Activated T-cell treated with anti-CD3 and anti-CD28 coated beads, Interleukin-2, amount 50 U/mL, for 4 hours (primary cell): ENCODE measurements at regions not wholly inside any gene's neighbourhood (a gene's known extent, or its start where the extent isn't known, plus 50 kb on each side); places are given as distances from the start of the nearest gene placed in this dataset.

ENCODE experiments used
- ATAC-seq, 2 donors: fragments of 200-7000 bp; cut with Tn5 transposase; one replicate each; pipeline ENCODE4 v1.10.0; 2021
- DNase-seq: peaks from one replicate; pipeline ENCODE4 v3.0.0-alpha.2; 2020
- H3K27me3 Mint-ChIP-seq: one replicate; pipeline ENCODE4 v1.8.0; 2021; ENCODE audit warnings: low read depth, mixed read lengths
- H3K36me3 Mint-ChIP-seq: one replicate; pipeline ENCODE4 v1.8.0; 2022; ENCODE audit warnings: mixed read lengths; ENCODE audit not compliant: insufficient read depth
- H3K4me1 Mint-ChIP-seq: one replicate; pipeline ENCODE4 v1.8.0; 2021; ENCODE audit warnings: low read depth, mixed read lengths
- H3K4me3 Mint-ChIP-seq: one replicate; pipeline ENCODE4 v1.8.0; 2021; ENCODE audit warnings: mild to moderate bottlenecking, moderate library complexity, mixed read lengths
- H3K9me3 Mint-ChIP-seq: one replicate; pipeline ENCODE4 v1.8.0; 2021; ENCODE audit warnings: mixed read lengths

DNA sequence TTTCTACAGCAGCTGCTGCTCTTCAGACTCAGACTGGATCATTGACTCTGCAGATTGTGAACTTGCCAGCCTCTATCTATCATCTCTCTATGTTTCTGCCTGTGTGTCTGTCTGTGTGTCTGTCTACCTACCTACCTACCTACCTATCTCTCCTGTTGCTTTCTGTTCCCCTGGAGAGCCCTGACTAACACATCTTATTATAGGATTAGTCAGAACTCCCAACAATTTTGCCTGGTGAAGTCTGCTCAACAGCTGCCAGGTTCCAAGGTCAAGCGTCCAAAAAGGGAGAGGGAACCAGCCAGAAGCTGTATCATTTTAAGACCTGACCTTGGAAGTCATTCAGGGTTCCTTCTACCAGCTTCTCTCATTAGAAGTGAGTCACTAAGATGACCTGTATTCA is 579.0 kb upstream of the DPP6 start:
- DNase-seq (no peak), ATAC-seq (no peak)
- no peaks in the 10 kb centered on the region for H3K36me3 Mint-ChIP-seq
- H3K4me3 Mint-ChIP-seq = no peak overlapping the region
- peaks cover 3% of the 10 kb centered on the region for H3K9me3 Mint-ChIP-seq
- no peaks in the 10 kb centered on the region for H3K27me3 Mint-ChIP-seq
- H3K4me1 Mint-ChIP-seq = no peaks in the 10 kb centered on the region

DNA sequence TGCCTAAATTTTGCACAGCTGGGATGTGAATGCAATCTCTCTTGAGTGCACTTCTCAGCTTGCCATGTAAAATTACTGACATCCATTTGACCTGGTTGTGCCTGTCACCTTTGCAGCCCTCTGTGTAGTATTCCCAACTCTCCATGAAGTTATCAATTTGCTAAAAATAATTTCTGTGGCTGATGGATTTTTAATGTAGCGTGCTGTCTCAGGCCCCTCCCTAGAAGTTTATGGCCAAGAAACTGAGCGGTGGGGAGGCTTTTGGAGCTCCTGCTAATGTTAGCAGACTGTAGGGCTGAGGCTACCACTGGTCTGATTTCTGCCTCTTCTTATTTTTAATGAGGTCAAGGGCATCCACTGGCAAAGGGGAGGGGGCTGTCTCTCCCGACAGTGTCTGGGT is 577.0 kb upstream of the DPP6 start:
- Mint-ChIP-seq H3K9me3 (peaks cover 11% of the 10 kb centered on the region), H3K36me3 (no peaks in the 10 kb centered on the region), H3K4me1 (no peaks in the 10 kb centered on the region), H3K27me3 (no peaks in the 10 kb centered on the region), H3K4me3 (no peak overlapping the region)
- ATAC-seq (no peak), DNase-seq (no peak)

DNA sequence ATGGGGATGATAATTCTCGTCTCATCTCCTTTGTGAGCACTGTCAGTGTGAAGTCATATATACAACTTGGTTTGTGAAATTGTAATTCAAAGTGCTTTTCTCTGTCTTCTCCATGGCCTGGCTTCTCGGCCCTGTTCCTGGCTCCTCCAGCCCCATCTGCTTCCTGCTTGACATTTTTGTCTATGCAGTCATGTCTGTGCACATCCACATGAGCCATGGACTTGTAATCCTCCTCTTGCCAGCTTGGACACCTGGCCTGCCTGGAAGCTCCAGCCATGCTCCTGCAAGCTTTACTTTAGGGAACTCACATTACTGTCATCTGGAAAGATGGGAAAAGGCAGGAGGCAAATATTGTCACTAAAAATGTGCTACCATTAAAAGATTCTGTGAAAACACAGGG is 576.0 kb upstream of the DPP6 start:
- no peak for DNase-seq
- H3K9me3 Mint-ChIP-seq = peaks cover 13% of the 10 kb centered on the region
- no peaks in the 10 kb centered on the region for H3K36me3 Mint-ChIP-seq
- H3K27me3 Mint-ChIP-seq = no peaks in the 10 kb centered on the region
- ATAC-seq = no peak
- no peaks in the 10 kb centered on the region for H3K4me1 Mint-ChIP-seq
- H3K4me3 Mint-ChIP-seq = no peak overlapping the region

DNA sequence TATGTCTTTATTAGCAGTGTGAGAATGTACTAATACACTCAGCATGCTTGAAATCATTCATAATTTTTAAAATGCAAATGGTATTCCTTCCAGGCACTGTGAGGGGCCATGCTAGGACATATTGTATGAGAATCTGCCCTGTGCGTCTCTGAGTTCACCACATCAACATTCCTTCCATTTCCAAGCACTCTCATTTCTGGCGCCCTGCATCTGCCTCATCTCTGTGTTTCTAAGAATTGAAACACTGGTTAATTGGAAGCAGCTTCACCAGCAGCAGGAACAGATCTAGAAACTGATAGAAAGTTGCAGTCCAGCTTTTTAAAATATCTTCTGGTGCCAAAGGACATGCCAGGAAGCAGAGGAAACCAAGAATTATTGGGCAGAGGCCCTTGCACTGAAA is 555.9 kb upstream of the DPP6 start:
- Mint-ChIP-seq H3K27me3 (no peaks in the 10 kb centered on the region), H3K36me3 (no peaks in the 10 kb centered on the region), H3K4me1 (no peaks in the 10 kb centered on the region), H3K4me3 (no peak overlapping the region), H3K9me3 (no peaks in the 10 kb centered on the region)
- ATAC-seq (no peak), DNase-seq (no peak)

DNA sequence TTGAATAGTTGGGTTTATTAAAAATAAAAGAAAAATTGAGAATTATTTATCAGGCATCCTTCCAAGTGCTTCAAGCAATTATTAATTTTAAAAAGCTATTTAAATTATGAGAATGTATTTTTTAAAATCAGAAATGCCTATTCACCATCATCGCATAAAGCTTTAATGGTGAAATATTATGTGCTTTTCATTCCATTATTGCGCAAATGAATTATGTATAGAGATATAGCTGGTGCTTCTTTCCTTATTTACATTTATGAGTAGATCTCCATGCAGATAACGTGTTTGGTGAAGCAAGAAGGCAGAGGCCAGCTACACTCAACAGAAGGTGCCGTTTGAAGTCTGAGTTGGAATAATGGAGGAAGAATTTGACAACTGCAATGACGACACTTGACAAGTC is 549.1 kb upstream of the DPP6 start:
- H3K9me3 Mint-ChIP-seq = peaks cover 2% of the 10 kb centered on the region
- no peaks in the 10 kb centered on the region for H3K4me1 Mint-ChIP-seq
- no peaks in the 10 kb centered on the region for H3K36me3 Mint-ChIP-seq
- DNase-seq (no peak), ATAC-seq (no peak)
- H3K27me3 Mint-ChIP-seq = no peaks in the 10 kb centered on the region
- no peak overlapping the region for H3K4me3 Mint-ChIP-seq

DNA sequence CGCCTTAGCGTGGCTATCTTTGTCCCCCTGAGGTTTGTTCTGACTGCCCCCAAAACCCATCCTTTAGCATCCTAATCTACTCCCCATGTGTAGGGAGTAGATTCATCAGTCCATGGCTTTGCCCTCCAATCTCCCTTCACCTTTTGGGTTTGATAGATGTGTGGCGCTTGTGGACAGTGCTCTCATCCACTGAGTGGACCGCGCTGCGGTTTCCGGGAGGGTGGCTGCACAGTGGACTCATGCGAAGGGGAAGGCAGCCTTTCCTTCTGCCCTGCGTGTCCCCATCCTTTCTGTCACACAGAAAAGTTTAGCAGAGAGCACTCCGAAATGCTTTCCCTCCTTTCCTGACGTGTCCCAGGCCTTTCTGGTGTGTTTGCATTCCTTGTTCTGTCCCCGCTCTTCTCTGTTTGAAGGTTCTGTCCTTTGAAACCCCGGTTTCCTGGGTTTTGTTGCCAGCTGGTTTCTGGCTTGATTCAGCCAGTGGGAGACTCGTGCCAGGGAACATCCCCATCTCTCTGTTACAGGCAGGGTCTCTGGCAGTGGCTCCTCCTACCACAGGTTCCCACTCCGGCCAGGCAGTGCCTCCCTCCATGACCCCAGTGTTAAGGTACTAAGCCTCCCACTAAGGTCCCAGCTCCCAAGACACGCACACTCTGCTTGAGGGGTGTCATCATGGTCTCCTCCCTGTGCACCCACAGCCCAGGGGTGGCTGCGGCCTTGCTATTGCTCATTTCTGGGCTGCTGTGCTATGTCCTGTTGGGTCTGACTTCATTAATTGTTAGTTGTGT is 547.7 kb upstream of the DPP6 start:
- Mint-ChIP-seq H3K4me1 (no peaks in the 10 kb centered on the region), H3K9me3 (peaks cover 5% of the 10 kb centered on the region), H3K27me3 (no peaks in the 10 kb centered on the region), H3K36me3 (no peaks in the 10 kb centered on the region), H3K4me3 (no peak overlapping the region)
- no peak for ATAC-seq
- no peak for DNase-seq

DNA sequence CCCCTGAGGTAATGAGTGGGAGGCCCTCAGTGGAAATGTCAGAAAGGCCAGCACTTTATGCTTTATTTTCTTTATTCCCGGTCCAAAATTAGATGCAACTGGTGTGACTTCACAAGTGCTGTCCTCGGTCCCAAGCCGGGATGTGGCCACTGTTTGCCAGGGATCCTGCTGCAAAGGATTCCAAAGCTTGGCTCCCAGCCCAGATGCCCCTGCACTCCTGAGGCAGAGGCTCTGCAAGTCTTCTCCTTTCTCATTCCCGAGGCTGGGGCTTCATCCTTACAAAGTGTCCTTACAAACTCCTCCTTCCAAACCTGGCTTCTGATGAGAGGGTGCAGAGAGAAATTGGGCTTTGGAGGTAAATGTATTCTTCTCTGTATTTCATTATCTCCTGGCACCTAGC is 544.3 kb upstream of the DPP6 start:
- H3K36me3 Mint-ChIP-seq = no peaks in the 10 kb centered on the region
- no peak for ATAC-seq
- no peaks in the 10 kb centered on the region for H3K4me1 Mint-ChIP-seq
- H3K27me3 Mint-ChIP-seq = no peaks in the 10 kb centered on the region
- DNase-seq = no peak
- H3K4me3 Mint-ChIP-seq = no peak overlapping the region
- peaks cover 5% of the 10 kb centered on the region for H3K9me3 Mint-ChIP-seq

DNA sequence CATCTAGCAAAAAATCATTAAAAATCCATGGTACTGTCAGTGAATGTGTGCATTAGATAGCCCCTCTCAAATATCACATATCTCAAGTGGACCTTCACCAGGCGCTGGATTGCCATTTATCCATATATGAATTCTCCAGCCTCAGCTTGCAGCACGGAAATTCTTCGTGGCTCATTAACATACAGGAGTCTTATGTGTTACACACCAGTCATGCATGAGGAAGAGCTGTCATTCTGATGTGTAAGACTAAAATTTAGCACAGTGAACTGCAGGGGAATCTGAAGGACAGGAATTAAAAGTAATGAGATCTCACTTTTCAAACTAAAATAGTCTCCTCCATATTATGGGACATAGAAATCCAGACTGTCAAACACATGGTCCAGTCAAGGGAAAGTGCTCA is 542.4 kb upstream of the DPP6 start:
- H3K4me3 Mint-ChIP-seq = no peak overlapping the region
- peaks cover 5% of the 10 kb centered on the region for H3K9me3 Mint-ChIP-seq
- DNase-seq (no peak), ATAC-seq (no peak)
- H3K36me3 Mint-ChIP-seq = no peaks in the 10 kb centered on the region
- H3K4me1 Mint-ChIP-seq = no peaks in the 10 kb centered on the region
- no peaks in the 10 kb centered on the region for H3K27me3 Mint-ChIP-seq

DNA sequence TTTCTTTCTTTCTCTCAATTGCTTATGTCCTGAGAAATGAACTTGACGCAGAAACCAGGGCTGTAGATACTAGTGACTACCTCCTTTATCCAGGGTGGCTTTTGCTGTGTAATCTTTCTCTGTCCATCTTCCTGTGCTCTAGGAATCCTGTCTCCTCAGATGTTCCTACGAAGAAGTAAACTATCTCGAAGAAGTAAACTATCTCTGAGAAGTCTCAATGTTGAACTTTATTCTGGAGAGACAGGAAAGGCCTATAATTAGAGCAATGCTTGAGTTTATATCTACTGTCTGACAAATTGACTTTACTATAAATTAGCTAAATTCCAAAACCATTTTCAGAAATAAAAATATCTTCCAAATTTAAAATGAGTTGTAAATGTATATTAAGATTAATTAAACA is 541.5 kb upstream of the DPP6 start:
- no peaks in the 10 kb centered on the region for H3K27me3 Mint-ChIP-seq
- DNase-seq = no peak
- H3K36me3 Mint-ChIP-seq = no peaks in the 10 kb centered on the region
- H3K4me3 Mint-ChIP-seq = no peak overlapping the region
- peaks cover 8% of the 10 kb centered on the region for H3K9me3 Mint-ChIP-seq
- no peak for ATAC-seq
- H3K4me1 Mint-ChIP-seq = no peaks in the 10 kb centered on the region

DNA sequence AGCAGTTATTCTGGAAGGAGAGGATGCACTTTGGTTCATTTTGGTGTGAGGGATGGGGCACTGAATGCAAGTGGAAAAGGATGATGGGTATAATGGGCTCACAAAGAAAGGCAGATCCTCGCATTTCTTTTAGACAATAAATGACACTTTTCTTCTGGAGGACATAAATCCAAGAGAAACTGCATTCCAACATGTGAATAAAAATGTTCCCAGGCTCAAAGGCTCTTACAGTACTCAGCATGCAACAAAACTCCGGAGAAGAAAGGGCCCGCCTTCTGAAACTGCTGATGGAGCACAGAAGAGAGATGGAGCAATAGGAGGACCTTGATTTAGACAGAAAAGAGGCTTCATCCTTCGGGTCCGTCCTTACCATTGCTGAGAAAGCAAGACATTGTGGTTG is 538.2 kb upstream of the DPP6 start:
- no peaks in the 10 kb centered on the region for H3K27me3 Mint-ChIP-seq
- DNase-seq = no peak
- ATAC-seq = no peak
- H3K9me3 Mint-ChIP-seq = peaks cover 8% of the 10 kb centered on the region
- H3K36me3 Mint-ChIP-seq = no peaks in the 10 kb centered on the region
- no peak overlapping the region for H3K4me3 Mint-ChIP-seq
- H3K4me1 Mint-ChIP-seq = no peaks in the 10 kb centered on the region

DNA sequence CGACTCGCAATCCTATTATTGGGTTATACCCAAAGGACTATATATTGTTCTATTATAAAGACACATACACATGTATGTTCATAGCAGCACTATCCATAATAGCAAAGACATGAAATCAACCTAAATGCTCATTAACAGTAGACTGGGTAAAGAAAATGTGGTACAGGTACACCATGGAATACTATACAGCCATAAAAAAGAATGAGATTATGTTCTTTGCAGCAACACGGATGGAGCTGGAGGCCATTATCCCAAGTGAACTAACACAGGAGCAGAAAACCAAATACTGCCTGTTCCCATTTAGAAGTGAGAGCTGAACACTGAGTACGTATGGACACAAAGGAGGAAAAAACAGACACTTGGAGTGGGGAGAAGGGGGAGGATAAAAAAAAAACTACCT is 536.8 kb upstream of the DPP6 start:
- Mint-ChIP-seq H3K4me1 (no peaks in the 10 kb centered on the region), H3K27me3 (no peaks in the 10 kb centered on the region), H3K9me3 (peaks cover 8% of the 10 kb centered on the region), H3K36me3 (no peaks in the 10 kb centered on the region), H3K4me3 (no peak overlapping the region)
- no peak for DNase-seq
- ATAC-seq = no peak

DNA sequence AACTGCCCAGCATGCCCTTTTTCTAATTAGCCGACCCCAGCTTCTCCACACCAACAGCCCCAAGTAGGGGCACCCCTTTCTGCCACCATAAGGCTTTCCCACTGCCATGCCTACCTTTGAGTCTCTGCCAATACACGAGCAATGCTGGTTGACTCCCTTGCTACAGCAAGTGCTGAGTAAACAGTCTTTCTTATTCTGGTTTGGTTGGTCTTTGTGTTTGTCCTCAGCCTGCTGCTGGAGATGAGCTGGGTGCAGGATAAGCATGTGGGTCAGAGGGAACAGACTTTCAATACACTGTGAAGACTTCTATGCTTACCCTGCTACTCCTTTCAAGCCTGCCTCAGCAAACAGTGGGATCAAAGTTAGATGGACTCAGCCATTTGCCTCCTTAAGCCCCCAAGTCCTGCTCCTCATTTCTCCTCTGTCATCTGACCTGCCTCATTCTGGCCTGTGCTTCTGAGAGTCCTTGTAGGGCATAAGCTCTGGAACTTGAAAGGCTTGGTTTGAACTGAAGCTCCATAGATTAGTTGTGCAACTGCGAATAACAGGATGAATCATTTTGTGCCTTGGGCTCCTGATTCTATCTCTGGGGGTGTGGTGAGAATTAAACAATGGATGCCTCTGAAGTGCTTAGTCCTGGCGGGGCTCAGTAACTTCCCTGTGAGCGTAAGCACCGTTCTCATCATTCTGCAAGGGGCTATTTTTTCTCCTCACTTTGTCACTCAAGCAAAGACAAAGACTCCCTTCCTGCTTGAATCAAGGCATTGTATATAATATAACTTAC is 533.8 kb upstream of the DPP6 start:
- Mint-ChIP-seq H3K36me3 (no peaks in the 10 kb centered on the region), H3K9me3 (peaks cover 8% of the 10 kb centered on the region), H3K27me3 (no peaks in the 10 kb centered on the region), H3K4me1 (no peaks in the 10 kb centered on the region), H3K4me3 (no peak overlapping the region)
- no peak for ATAC-seq
- DNase-seq = no peak

DNA sequence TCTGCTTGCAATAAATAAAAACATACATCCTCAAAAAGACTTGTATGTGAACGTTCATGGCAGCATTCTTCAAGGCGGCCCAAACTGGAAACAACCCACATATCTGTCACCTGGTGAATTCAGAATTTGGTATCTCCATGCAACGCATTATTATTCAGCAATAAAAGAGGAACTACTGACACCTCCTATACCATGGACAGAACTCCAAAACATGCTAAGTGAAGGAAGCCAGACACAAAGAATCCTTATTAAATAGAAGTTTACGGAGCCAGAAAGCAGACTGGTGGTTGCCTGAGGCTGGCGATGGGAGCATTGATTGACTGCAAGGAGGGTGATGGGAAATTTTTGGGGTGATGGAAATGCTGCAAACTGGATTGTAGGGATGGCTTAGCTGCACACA is 530.8 kb upstream of the DPP6 start:
- no peaks in the 10 kb centered on the region for H3K4me1 Mint-ChIP-seq
- no peak overlapping the region for H3K4me3 Mint-ChIP-seq
- DNase-seq (no peak), ATAC-seq (no peak)
- no peaks in the 10 kb centered on the region for H3K36me3 Mint-ChIP-seq
- H3K27me3 Mint-ChIP-seq = no peaks in the 10 kb centered on the region
- H3K9me3 Mint-ChIP-seq = peaks cover 5% of the 10 kb centered on the region

DNA sequence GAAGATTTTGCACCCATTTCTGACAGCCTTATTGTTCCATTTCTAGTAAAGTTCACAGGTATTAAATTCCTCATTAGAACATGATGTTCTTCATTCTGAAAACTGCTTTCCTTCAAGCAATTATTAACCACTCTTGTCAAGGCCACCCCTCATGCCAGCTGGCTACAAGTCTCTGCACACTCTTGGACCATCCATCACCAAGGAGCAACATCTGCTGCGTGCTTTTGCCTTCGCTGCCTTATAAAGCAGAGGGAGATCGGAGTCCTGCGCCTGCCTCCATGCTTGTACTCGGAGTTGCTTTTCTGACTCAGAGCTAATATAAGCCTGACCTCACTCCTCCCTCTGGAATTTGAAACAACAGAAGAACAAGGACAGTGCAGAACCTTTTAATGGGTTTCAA is 529.9 kb upstream of the DPP6 start:
- H3K36me3 Mint-ChIP-seq = no peaks in the 10 kb centered on the region
- ATAC-seq (no peak), DNase-seq (no peak)
- H3K4me3 Mint-ChIP-seq = no peak overlapping the region
- no peaks in the 10 kb centered on the region for H3K27me3 Mint-ChIP-seq
- peaks cover 5% of the 10 kb centered on the region for H3K9me3 Mint-ChIP-seq
- H3K4me1 Mint-ChIP-seq = no peaks in the 10 kb centered on the region

DNA sequence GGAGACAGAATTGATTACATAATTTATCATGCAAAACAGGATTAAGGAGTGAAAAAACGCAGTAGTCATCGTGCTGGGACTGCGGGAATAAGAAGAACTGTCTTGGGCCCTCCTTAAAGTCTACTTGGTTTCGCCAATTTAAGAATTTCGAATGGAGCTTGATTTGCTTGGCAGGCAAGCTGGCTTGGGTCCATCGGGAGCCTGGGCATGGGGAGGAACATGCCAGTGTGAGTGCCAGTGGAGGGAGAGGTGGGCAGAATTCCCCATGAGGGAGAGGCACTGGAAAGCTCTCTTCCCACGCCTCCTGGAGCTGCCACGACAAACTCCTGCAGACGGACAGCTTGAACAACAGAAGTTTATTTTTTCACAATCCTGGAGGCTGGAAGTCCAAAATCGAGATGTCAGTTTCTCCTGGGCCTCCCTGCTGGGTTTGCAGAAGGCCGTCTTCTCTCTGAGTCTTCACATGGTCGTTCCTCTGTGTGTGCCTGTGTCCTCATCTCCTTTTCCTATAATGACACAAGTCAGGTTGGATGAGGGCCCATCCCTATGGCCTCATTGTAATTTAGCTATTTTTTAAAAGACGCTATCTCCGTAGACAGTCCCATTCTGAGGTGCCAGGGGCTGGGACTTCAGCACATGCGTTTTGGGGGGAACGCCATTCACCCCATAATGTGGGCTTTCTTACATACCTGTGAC is 528.7 kb upstream of the DPP6 start:
- Mint-ChIP-seq H3K4me1 (no peaks in the 10 kb centered on the region), H3K4me3 (no peak overlapping the region), H3K36me3 (no peaks in the 10 kb centered on the region), H3K9me3 (no peaks in the 10 kb centered on the region), H3K27me3 (no peaks in the 10 kb centered on the region)
- DNase-seq = no peak
- ATAC-seq = no peak
